ENCODE measurements at regions not wholly inside any gene's neighbourhood (a gene's known extent, or its start where the extent isn't known, plus 50 kb on each side); places are given as distances from the start of the nearest gene placed in this dataset.

DNA sequence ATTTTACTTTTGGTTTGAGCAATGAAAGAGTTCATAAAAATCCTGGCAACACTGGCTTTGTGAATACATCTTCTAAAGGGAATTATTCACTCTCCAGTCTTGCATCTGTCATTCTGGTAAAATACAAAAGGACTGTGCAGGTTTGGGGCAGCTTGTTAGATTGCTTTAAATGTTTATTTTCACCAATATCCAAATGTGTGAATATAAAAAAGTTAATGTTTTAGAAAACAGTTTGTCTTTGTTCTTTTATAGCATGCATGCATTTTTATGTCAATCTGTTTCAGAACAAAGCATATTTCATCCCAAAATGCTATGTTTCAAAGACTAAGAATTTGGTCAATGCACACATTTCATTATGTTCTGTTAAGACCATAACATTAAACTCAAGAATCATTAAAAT lies 1145.4 kb downstream of the OLFM4 start:
- no peak overlapping the region for H3K9ac ChIP-seq (replicated peaks; ENCODE audit: extremely low read depth, insufficient read depth, low read length)
- H2AFZ ChIP-seq (ENCODE audit: low read depth, low read length) = no peak overlapping the region
- DNase-seq (ENCODE audit: low read depth, low spot score) (no peak), FAIRE-seq (no peak)
- H3K9me3 ChIP-seq (replicated peaks; ENCODE audit: control insufficient read depth, insufficient read depth, low read length) = peaks cover 2% of the 10 kb centered on the region
- no peak overlapping the region for H3K4me2 ChIP-seq (ENCODE audit: insufficient read depth, low read length)
- ChIA-PET CTCF (no interaction called here), POLR2A (no interaction called here)
- dilution Hi-C loops (cut with MboI; ENCODE audit: extremely low pct_ligation_motif_present, low sequenced_read_pairs) (no loop called here), intact Hi-C loops (cut with micrococcal nuclease) (no loop called here)
- no peaks in the 10 kb centered on the region for H3K4me1 ChIP-seq (ENCODE audit: control insufficient read depth, extremely low read depth, insufficient read depth, low read length)
- no peaks in the 10 kb centered on the region for H4K20me1 ChIP-seq (replicated peaks; ENCODE audit: control insufficient read depth, extremely low read depth, insufficient read depth, low read length)
- H3K9me1 ChIP-seq (replicated peaks; ENCODE audit: control insufficient read depth, extremely low read depth, insufficient read depth, low read length) = no peaks in the 10 kb centered on the region
- no peaks in the 10 kb centered on the region for H3K27me3 ChIP-seq (ENCODE audit: control insufficient read depth in 2 of 2, insufficient read depth in 2 of 2, low read length in 2 of 2)
- TF ChIP-seq EZH2 (IDR thresholded peaks at IDR 0.05; ENCODE audit: borderline replicate concordance, low read depth, low read length, severe bottlenecking) (no peak), MYC (IDR thresholded peaks at IDR 0.05; ENCODE audit: low read depth, low read length) (no peak), FOS (IDR thresholded peaks at IDR 0.05; ENCODE audit: borderline replicate concordance, insufficient read depth, low read length) (no peak), GATA2 (IDR thresholded peaks at IDR 0.05; ENCODE audit: insufficient read depth, insufficient read length, low read depth, low read length) (no peak), JUN (IDR thresholded peaks at IDR 0.05; ENCODE audit: borderline replicate concordance, insufficient read depth, insufficient read length, low read depth) (no peak), MAX (IDR thresholded peaks at IDR 0.05; ENCODE audit: insufficient read depth, insufficient read length) (no peak), POLR2AphosphoS5 (IDR thresholded peaks at IDR 0.05; ENCODE audit: insufficient read depth, low read depth, low read length) (no peak), CTCF (IDR thresholded peaks at IDR 0.05; ENCODE audit: extremely low read depth in 1 of 2, insufficient read depth in 1 of 2, low read depth in 1 of 2, low read length in 2 of 2) (no peak), POLR2A (IDR thresholded peaks at IDR 0.05; ENCODE audit: low read depth, low read length) (no peak)
- no peak overlapping the region for H3K27ac ChIP-seq (ENCODE audit: insufficient read depth, low read depth, low read length)
- BruUV-seq (replicated peaks) = no TSS peak
- H3K4me3 ChIP-seq (replicated peaks in 1 of 3; ENCODE audit: insufficient read depth in 1 of 3, low read depth in 1 of 3, low read length in 3 of 3) = no peak overlapping the region
- H3K36me3 ChIP-seq (ENCODE audit: control insufficient read depth in 2 of 2, extremely low read depth in 1 of 2, insufficient read depth in 2 of 2, low read length in 2 of 2) = no peaks in the 10 kb centered on the region
- H3K79me2 ChIP-seq (ENCODE audit: control insufficient read depth, insufficient read depth, low read length) = no peaks in the 10 kb centered on the region
